Tibial artery (tissue), 4 donors: ENCODE measurements at regions not wholly inside any gene's neighbourhood (a gene's known extent, or its start where the extent isn't known, plus 50 kb on each side); places are given as distances from the start of the nearest gene placed in this dataset.

Experiments used
- DNase-seq, 2 donors: peaks; one replicate each; pipeline ENCODE4 v3.0.0-alpha.2; 2019
- H3K27ac ChIP-seq, 2 donors: fragments of 200-600 bp; sonication (generic) in 1 of 2; 1 replicate in 1 of 2; 2 replicates in 1 of 2; pipeline ENCODE4 v1.5.1; 2018 to 2019; ENCODE audit warnings: mild to moderate bottlenecking in 1 of 2
- H3K27me3 ChIP-seq, 2 donors: fragments of 200-600 bp; sonication (generic) in 1 of 2; one replicate each; pipeline versions ENCODE4 v1.5.1 to v1.6.0; 2016 to 2019
- H3K36me3 ChIP-seq, 3 donors: fragments of 200-600 bp; sonication (generic) in 2 of 3; one replicate each; pipeline ENCODE4 v1.5.1; 2016 to 2019; ENCODE audit warnings: mild to moderate bottlenecking in 2 of 3
- H3K4me1 ChIP-seq, 4 donors: fragments of 200-600 bp; sonication (generic) in 2 of 4; 1 replicate in 3 of 4; 2 replicates in 1 of 4; pipeline ENCODE4 v1.5.1; 2016 to 2019
- H3K4me3 ChIP-seq, 2 donors: fragments of 200-600 bp; sonication (generic) in 1 of 2; 1 replicate in 1 of 2; 2 replicates in 1 of 2; pipeline ENCODE4 v1.5.1; 2018 to 2019; ENCODE audit warnings: mild to moderate bottlenecking in 2 of 2
- H3K9me3 ChIP-seq, 3 donors: fragments of 200-600 bp; sonication (generic) in 1 of 3; one replicate each; pipeline ENCODE4 v1.5.1; 2016 to 2019
- CTCF ChIP-seq, 2 experiments: fragments of 200-600 bp in 1 of 2; fragments of 450-650 bp in 1 of 2; IDR thresholded peaks; one replicate each; pipeline ENCODE4 v1.5.1; 2017 to 2019; ENCODE audit warnings: antibody characterized with exemption in 2 of 2, mild to moderate bottlenecking in 1 of 2, moderate library complexity in 1 of 2
- intact Hi-C: fragments of 100-400 bp; cut with DNase I; formaldehyde crosslinking; loops from one replicate; pipeline ENCODE4 v1.15.0; 2023; ENCODE audit warnings: low total_unique reads

- no peak overlapping the region for H3K27ac ChIP-seq
- DNase-seq, result no peak
- intact Hi-C loops, result no loop called here
Observed at GRCh38 chr10:31136930-31137885, 105.5 kb upstream of the ZNF438 start.

GRCh38 chr10:31138026-31138553 lies 106.4 kb upstream of the ZNF438 start:
- Histone ChIP-seq H3K36me3 (no peaks in the 10 kb centered on the region), H3K4me1 (peaks cover 0 to 17% (median 16%) of the 10 kb centered on the region in 4 donors), H3K4me3 (no peak overlapping the region), H3K27ac (no peak overlapping the region), H3K27me3 (no peaks in the 10 kb centered on the region), H3K9me3 (no peaks in the 10 kb centered on the region)
- intact Hi-C loops, result no loop called here
- TF ChIP-seq CTCF (IDR thresholded peaks at IDR 0.05), result no peak
- no peak for DNase-seq

More at GRCh38 chr10:31136930-31137885, 105.5 kb upstream of the ZNF438 start:
- no peak for TF ChIP-seq CTCF (IDR thresholded peaks at IDR 0.05)
- peaks cover 0 to 20% (median 17%) of the 10 kb centered on the region in 4 donors for H3K4me1 ChIP-seq
- no peaks in the 10 kb centered on the region for H3K36me3 ChIP-seq
- no peak overlapping the region for H3K4me3 ChIP-seq
- H3K9me3 ChIP-seq, result no peaks in the 10 kb centered on the region
- no peaks in the 10 kb centered on the region for H3K27me3 ChIP-seq

GRCh38 chr10:31139497-31139896 lies 107.8 kb upstream of the ZNF438 start:
- intact Hi-C loops, result no loop called here
- H3K27me3 ChIP-seq, result no peaks in the 10 kb centered on the region
- H3K36me3 ChIP-seq, result no peaks in the 10 kb centered on the region
- TF ChIP-seq CTCF (IDR thresholded peaks at IDR 0.05), result no peak
- DNase-seq, result no peak
- no peak overlapping the region for H3K27ac ChIP-seq
- H3K4me1 ChIP-seq, result peaks cover 0 to 7% (median 5%) of the 10 kb centered on the region in 4 donors
- H3K4me3 ChIP-seq, result no peak overlapping the region
- H3K9me3 ChIP-seq, result no peaks in the 10 kb centered on the region

GRCh38 chr10:31140716-31141115 lies 109.1 kb upstream of the ZNF438 start:
- no peaks in the 10 kb centered on the region for H3K27me3 ChIP-seq
- H3K36me3 ChIP-seq, result no peaks in the 10 kb centered on the region
- no peak for TF ChIP-seq CTCF (IDR thresholded peaks at IDR 0.05)
- H3K9me3 ChIP-seq, result no peaks in the 10 kb centered on the region
- intact Hi-C loops, result no loop called here
- H3K4me3 ChIP-seq, result no peak overlapping the region
- no peaks in the 10 kb centered on the region for H3K4me1 ChIP-seq
- H3K27ac ChIP-seq, result no peak overlapping the region
- DNase-seq, result no peak

- intact Hi-C loops, result no loop called here
- no peak overlapping the region for H3K27ac ChIP-seq
- H3K27me3 ChIP-seq, result no peaks in the 10 kb centered on the region
- DNase-seq, result no peak
- H3K36me3 ChIP-seq, result no peaks in the 10 kb centered on the region
- H3K4me3 ChIP-seq, result no peak overlapping the region
- H3K4me1 ChIP-seq, result peaks cover 0 to 12% (median 5%) of the 10 kb centered on the region in 4 donors
- H3K9me3 ChIP-seq, result no peaks in the 10 kb centered on the region
- TF ChIP-seq CTCF (IDR thresholded peaks at IDR 0.05), result no peak
Observed at GRCh38 chr10:31142026-31142425, 110.4 kb upstream of the ZNF438 start.
